HG03108 (cell line): ENCODE measurements at regions not wholly inside any gene's neighbourhood (a gene's known extent, or its start where the extent isn't known, plus 50 kb on each side); places are given as distances from the start of the nearest gene placed in this dataset.
"Not testable (repeated sequence)": the region's sequence is repeated elsewhere in the genome, so short reads cannot be mapped to it uniquely, and the experiment has no call there.

Experiments used
- ATAC-seq: cut with Tn5 transposase; IDR thresholded peaks from one replicate; pipeline ENCODE4 v1.9.1; 2021; ENCODE audit warnings: moderate library complexity; ENCODE audit not compliant: unreplicated experiment

- no peak for ATAC-seq
These were observed 254.6 kb upstream of the CYLC2 start for GRCh38 chr9:102740578-102740977.

GRCh38 chr9:102728946-102729345, 266.2 kb upstream of the CYLC2 start:
- no peak for ATAC-seq

DNA sequence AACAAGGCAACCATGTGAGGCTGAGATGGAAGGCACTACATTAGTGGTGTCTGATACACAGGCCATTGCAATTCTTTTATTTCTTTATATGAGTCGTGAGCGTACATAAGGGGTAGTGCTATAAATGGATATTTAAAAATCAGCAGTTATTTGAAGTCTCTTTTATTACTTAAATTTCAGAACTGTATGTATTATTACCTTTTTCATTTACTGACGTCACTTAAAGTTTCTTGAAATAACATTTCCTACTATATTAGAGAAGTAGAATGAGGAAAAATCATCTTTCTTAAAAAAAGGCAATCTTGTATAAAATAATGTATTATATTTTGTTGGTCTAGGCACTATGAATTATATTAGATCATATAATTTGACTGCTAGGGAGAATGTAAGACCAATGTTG, 280.9 kb upstream of the CYLC2 start:
- no peak for ATAC-seq

GRCh38 chr9:102712910-102713309, 282.2 kb upstream of the CYLC2 start:
- ATAC-seq: not testable (repeated sequence)

- ATAC-seq: no peak
These were observed 294.2 kb upstream of the CYLC2 start for GRCh38 chr9:102700936-102701335.

DNA sequence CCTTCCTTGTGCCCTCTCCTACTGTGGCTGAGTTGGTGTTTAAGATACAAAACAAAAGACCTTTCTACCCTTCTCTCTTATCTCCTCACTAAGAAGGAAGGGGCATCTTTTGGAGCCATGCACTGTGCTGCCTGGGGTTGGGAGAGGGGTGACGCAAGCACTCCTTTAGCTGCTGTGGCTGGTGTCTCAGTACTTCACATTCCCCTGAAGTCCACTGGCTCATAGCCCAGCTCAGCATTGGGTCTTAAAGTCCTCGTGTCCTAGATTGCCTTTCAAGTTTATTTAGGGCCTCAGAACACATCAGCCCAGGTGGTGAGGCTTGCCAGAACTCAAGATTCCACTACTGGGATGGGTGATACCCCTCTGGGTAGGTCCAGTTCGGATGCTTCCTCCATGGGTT, 325.9 kb upstream of the CYLC2 start:
- no peak for ATAC-seq

- no peak for ATAC-seq
These were observed 342.7 kb upstream of the CYLC2 start for GRCh38 chr9:102652471-102652870.

- ATAC-seq: no peak
These were observed 344.2 kb upstream of the CYLC2 start for GRCh38 chr9:102650896-102651295.

DNA sequence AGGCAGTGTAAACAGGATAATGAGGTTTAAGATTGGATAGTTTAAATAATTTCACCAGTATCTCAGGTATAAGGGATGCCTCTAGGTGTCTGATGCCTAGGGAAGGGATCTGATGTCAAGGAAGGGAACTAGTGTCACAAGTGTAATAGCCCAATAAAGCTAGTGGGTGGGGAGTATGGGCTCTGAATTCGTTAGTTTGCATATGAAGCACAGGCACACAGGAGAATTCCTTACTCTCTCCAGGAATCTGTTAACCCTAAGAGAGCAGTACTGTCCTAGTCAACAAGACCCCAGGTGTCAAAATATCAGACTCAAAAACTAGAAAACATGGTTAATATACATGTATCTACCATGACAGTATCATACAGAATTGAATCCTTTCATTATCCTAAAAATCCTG, 352.5 kb upstream of the CYLC2 start:
- no peak for ATAC-seq

DNA sequence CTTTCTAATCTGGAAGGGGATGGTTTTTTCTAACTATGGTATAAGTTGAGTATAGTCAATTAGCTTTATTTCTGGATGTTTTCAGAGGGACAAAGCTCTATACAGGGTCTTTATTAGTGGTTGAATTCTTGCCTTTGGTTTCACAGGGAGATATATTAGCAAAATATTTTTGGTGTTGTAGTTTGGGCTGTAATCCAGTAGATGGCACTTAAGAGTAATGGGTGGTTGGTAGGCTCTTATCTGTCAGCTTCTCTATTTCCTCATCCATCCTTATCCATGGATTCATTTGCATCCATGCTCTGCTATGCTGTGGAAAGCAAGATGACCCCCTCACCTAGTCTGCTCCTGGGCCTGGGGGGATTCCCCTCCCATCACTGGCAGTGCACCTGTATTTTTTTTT, 363.6 kb upstream of the CYLC2 start:
- no peak for ATAC-seq

GRCh38 chr9:102609461-102609860, 385.7 kb upstream of the CYLC2 start:
- ATAC-seq: no peak

DNA sequence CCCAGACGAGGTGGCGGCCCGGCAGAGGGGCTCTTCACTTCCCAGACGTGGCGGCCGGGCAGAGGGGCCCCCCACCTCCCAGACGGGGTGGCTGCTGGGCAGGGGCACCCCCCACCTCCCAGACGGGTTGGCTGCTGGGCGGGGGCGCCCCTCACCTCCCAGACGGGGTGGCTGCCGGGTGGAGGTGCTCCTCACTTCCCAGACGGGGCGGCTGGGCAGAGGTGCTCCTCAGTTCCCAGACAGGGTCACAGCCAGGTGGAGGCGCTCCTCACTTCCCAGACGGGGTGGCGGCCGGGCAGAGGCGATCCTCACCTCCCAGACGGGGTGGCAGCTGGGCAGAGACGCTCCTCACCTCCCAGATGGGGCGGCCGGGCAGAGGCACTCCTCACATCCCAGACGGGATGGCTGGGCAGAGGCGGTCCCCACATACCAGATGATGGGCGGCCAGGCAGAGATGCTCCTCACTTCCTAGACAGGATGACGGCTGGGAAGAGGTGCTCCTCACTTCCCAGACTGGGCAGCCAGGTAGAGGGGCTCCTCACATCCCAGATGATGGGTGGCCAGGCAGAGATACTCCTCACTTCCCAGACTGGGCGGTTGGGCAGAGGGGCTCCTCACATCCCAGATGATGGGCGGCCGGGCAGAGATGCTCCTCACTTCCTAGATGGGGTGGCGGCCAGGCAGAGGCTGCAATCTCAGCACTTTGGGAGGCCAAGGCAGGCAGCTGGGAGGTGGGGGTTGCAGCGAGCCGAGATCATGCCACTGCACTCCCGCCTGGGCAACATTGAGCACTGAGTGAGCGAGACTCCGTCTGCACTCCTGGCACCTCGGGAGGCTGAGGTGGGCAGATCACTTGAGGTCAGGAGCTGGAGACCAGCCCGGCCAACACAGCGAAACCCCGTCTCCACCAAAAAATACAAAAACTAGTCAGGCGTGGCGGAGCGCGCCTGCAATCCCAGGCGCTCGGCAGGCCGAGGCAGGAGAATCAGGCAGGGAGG, 391.6 kb upstream of the CYLC2 start:
- ATAC-seq: not testable (repeated sequence)

DNA sequence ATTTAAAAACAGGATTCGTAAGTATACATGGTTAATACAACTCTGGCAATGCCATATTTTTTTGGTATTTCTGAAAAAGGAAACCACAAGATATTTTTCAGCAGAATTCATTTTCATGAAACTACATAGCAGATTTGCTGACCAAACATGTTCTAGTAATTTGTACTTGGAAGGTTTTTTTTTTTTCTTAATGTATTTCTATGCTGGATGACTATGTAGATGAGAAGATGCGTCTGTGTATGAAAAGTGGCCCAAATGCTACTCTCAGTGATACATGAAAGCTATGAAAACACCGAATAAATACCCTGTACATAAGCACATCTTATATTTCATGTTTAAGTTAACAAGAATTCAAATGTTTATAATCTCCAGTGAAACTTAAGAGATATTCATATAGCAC, 400.9 kb upstream of the CYLC2 start:
- ATAC-seq: no peak

DNA sequence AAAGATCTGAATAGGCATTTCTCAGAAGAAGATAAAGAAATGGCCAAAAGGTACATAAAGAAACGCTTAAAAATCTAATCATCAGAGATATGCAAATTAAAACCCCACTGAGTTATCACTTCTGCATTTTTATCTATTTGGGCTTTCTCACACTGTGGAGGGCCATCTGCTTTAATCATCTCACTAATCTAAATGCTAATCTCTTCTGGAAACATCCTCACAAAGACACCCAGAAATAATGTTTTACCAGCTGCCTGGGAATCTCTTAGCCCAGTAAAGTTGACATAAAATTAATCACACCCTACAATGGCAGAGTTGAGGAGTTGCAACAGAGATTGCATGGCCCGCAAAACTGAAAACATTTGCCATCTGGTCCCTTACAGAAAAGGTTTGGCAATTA, 407.9 kb upstream of the CYLC2 start:
- ATAC-seq: no peak

GRCh38 chr9:102569436-102569835, 425.7 kb upstream of the CYLC2 start:
- no peak for ATAC-seq

GRCh38 chr9:102551346-102551745, 443.8 kb upstream of the CYLC2 start:
- ATAC-seq: no peak

DNA sequence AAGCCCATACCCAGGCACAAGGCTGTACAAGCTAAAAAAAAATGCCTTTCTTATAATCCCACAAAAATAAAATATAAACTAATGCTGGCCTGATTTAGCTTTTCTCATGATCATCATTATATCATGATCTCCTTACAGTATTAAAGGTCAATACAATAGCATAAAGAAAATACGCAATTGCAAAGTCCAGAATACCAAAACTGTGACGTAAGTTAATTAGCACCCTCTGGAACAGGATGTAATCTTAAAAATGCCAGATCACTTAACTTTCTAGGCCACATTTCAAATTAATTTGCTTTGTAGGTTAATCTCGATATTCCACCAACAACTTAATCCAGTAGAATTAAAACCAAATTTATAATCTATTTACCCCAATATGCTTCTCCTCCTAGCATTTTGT, 444.2 kb upstream of the CYLC2 start:
- no peak for ATAC-seq

DNA sequence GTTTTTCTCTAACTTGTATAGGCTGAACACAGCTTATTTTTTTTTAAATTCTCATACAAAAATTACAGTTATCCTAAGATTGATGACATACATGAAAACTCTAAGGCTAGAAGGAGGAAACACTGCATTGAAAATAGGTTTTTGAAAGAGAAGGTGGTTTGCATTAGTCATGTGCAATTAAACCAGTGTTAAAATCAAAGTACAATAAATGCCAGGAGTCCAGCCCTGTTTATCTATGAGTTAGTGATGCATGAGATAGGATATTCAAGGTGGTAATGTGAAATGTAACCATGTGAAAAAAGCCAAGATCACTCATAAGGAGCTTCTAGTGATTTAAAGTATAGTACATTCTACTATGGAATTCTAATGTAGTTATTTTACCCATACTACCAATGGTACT, 444.9 kb upstream of the CYLC2 start:
- no peak for ATAC-seq

DNA sequence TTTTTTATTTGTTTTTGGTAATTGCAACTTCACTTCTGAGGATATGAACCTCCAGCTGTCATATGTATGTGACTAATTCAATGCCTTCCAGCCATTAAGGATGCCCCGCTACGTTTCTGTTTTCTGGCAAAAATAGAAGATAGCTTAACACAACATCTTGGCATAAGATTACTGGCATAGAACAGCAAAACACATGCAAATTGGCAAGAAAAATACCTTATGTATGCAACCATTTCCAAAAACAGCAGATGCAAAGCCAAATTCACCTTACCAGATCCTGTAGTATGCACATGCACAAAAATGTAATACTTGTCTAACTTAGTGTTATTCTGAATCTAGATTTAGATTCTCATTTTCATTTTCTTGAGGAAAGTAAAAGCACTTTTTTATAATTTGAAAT, 461.1 kb upstream of the CYLC2 start:
- ATAC-seq: no peak

- ATAC-seq: no peak
These were observed 473.9 kb upstream of the CYLC2 start for GRCh38 chr9:102521097-102521755.

- ATAC-seq: no peak
These were observed 475.7 kb upstream of the CYLC2 start for GRCh38 chr9:102519423-102519822.

DNA sequence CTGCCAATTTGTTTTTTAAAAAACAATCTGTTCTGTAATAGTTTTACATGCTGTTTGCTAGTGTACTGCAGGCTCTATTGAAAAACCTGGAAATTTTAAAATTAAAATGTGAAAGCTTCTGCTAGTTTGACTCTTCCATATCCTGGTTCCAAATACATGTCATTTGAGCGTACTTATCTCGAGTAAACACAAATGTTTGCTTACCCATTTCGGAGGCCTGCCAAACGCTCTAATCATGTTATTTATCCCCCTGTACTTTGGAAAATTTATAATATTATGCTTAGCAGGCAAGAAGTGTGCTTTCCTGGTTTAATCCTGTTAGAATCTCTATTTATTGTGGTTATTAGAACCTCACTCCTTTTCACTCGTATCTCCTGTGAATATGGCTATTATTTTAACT, 476.8 kb upstream of the CYLC2 start:
- ATAC-seq: no peak
